GM21515 (cell line): ENCODE measurements at regions not wholly inside any gene's neighbourhood (a gene's known extent, or its start where the extent isn't known, plus 50 kb on each side); places are given as distances from the start of the nearest gene placed in this dataset.
"Not testable (repeated sequence)": the region's sequence is repeated elsewhere in the genome, so short reads cannot be mapped to it uniquely, and the experiment has no call there.

ENCODE experiments used
- ATAC-seq: cut with Tn5 transposase; IDR thresholded peaks from one replicate; pipeline ENCODE4 v1.9.1; 2021; ENCODE audit not compliant: unreplicated experiment

GRCh38 chr6:170036367-170036766, 254.5 kb downstream of the DLL1 start:
- not testable (repeated sequence) for ATAC-seq

GRCh38 chr6:170035901-170036304, 255.0 kb downstream of the DLL1 start:
- ATAC-seq = no peak

GRCh38 chr6:170035044-170035443, 255.8 kb downstream of the DLL1 start:
- ATAC-seq = no peak

- ATAC-seq = no peak
Observed at GRCh38 chr6:170034294-170034693, 256.6 kb downstream of the DLL1 start.

GRCh38 chr6:170033666-170034065, 257.2 kb downstream of the DLL1 start:
- no peak for ATAC-seq

GRCh38 chr6:170032706-170033309, 258.1 kb downstream of the DLL1 start:
- ATAC-seq = no peak

- ATAC-seq = no peak
Observed at GRCh38 chr6:170032197-170032596, 258.7 kb downstream of the DLL1 start.

- ATAC-seq = no peak
Observed at GRCh38 chr6:170031684-170032121, 259.2 kb downstream of the DLL1 start.

GRCh38 chr6:170030821-170031471, 259.9 kb downstream of the DLL1 start:
- ATAC-seq = no peak

GRCh38 chr6:170030284-170030815, 260.5 kb downstream of the DLL1 start:
- no peak for ATAC-seq

GRCh38 chr6:170029416-170030283, 261.2 kb downstream of the DLL1 start:
- no peak for ATAC-seq

- ATAC-seq = no peak
Observed at GRCh38 chr6:170028629-170029345, 262.1 kb downstream of the DLL1 start.

- no peak for ATAC-seq
Observed at GRCh38 chr6:170027647-170028043, 263.2 kb downstream of the DLL1 start.

GRCh38 chr6:170026751-170027646, 263.9 kb downstream of the DLL1 start:
- ATAC-seq = no peak

- ATAC-seq = no peak
Observed at GRCh38 chr6:170025935-170026750, 264.7 kb downstream of the DLL1 start.

GRCh38 chr6:170025341-170025911, 265.5 kb downstream of the DLL1 start:
- no peak for ATAC-seq

- ATAC-seq = no peak
Observed at GRCh38 chr6:170024940-170025339, 265.9 kb downstream of the DLL1 start.

GRCh38 chr6:170023620-170024521, 267.0 kb downstream of the DLL1 start:
- no peak for ATAC-seq
